HepG2 (cell line): ENCODE measurements at regions not wholly inside any gene's neighbourhood (a gene's known extent, or its start where the extent isn't known, plus 50 kb on each side); places are given as distances from the start of the nearest gene placed in this dataset.

Experiments
- ATAC-seq: fragments of 200-7000 bp; cut with Tn5 transposase; 3 replicates; pipeline ENCODE4 v1.9.1; 2020; ENCODE audit warnings: mild to moderate bottlenecking, moderate library complexity
- BruUV-seq: library from RNA; stranded (reverse); fragments of 400-500 nt; replicated peaks from 2 replicates; lab custom pipeline; 2021; lab: Mats Ljungman, UMichigan
- CTCF ChIA-PET: fragments of 300-600 bp; formaldehyde crosslinking; extraction: SDS; loops from one replicate; lab custom pipeline; 2021; ENCODE audit warnings: low total read pairs, inconsistent platforms, low intra/inter-chr PET ratio; lab: Yijun Ruan, JAX
- POLR2A ChIA-PET: fragments of 350-600 bp; sonication (Branson Sonifier 250); formaldehyde crosslinking; loops from one replicate; lab custom pipeline; 2020; ENCODE audit warnings: antibody characterized with exemption, inconsistent platforms; lab: Yijun Ruan, JAX
- DNase-seq: peaks from one replicate; pipeline ENCODE4 v3.0.0-alpha.2; 2015; ENCODE audit warnings: low spot score
- FAIRE-seq: peaks from 3 replicates; lab custom pipeline; 2011; peaks lifted over from hg19 to GRCh38; lab: Jason Lieb, UNC
- H2AFZ ChIP-seq: one replicate; pipeline ENCODE4 v1.6.1; 2011; ENCODE audit warnings: low read length, inconsistent platforms
- H3K27ac ChIP-seq: fragments of 300-600 bp; 3 replicates; pipeline ENCODE4 v1.8.0; 2011; ENCODE audit warnings: mixed run types, mild to moderate bottlenecking, mixed read lengths, low read length, inconsistent platforms; ENCODE audit not compliant: insufficient read depth; ENCODE audit errors: extremely low read length
- H3K27me3 ChIP-seq, 2 experiments: fragments of 200-600 bp in 1 of 2; 2 replicates in 1 of 2; 3 replicates in 1 of 2; pipeline versions ENCODE4 v1.6.0 to v1.8.0; 2011; ENCODE audit warnings: low read length in 2 of 2, mild to moderate bottlenecking in 2 of 2, moderate library complexity in 2 of 2, inconsistent platforms in 1 of 2; ENCODE audit not compliant: insufficient read depth in 2 of 2, control insufficient read depth in 1 of 2
- H3K36me3 ChIP-seq, 2 experiments: fragments of 200-600 bp in 1 of 2; replicated peaks in 1 of 2; 2 replicates in 1 of 2; 3 replicates in 1 of 2; pipeline versions ENCODE4 v1.5.1 to v1.8.0; 2011; ENCODE audit warnings: low read length in 2 of 2, inconsistent platforms in 1 of 2; ENCODE audit not compliant: insufficient read depth in 2 of 2, control insufficient read depth in 1 of 2
- H3K4me1 ChIP-seq: 2 replicates; pipeline ENCODE4 v1.5.1; 2012; ENCODE audit warnings: low read length, inconsistent platforms; ENCODE audit not compliant: insufficient read depth
- H3K4me2 ChIP-seq: 2 replicates; pipeline ENCODE4 v1.6.0; 2011; ENCODE audit warnings: low read depth, low read length, inconsistent platforms
- H3K4me3 ChIP-seq, 3 experiments: fragments of 200-600 bp in 1 of 3; sonication (generic), shearing (Covaris generic) in 1 of 3; replicated peaks in 1 of 3; 2 replicates each; pipeline ENCODE4 v1.5.1; 2011 to 2016; ENCODE audit warnings: low read length in 3 of 3, inconsistent platforms in 2 of 3, low read depth in 2 of 3, mild to moderate bottlenecking in 2 of 3, control low read depth in 1 of 3, mixed read lengths in 1 of 3; ENCODE audit not compliant: insufficient read depth in 1 of 3
- H3K79me2 ChIP-seq: one replicate; pipeline ENCODE4 v1.6.1; 2011; ENCODE audit warnings: low read length, inconsistent platforms; ENCODE audit not compliant: insufficient read depth
- H3K9ac ChIP-seq: 2 replicates; pipeline ENCODE4 v1.6.0; 2011; ENCODE audit warnings: mild to moderate bottlenecking, low read depth, low read length, inconsistent platforms; ENCODE audit not compliant: insufficient read depth
- H3K9me3 ChIP-seq: 2 replicates; pipeline ENCODE4 v1.5.1; 2012; ENCODE audit warnings: mild to moderate bottlenecking, low read length
- H4K20me1 ChIP-seq: 2 replicates; pipeline ENCODE4 v1.6.0; 2011; ENCODE audit warnings: inconsistent platforms, mild to moderate bottlenecking, low read length, moderate library complexity; ENCODE audit not compliant: insufficient read depth
- ATF7 ChIP-seq, 2 experiments: fragments of 450-650 bp in 1 of 2; sonication (generic) in 1 of 2; formaldehyde crosslinking in 1 of 2; IDR thresholded peaks; 2 replicates each; pipeline versions ENCODE4 v1.4.0 to v1.6.1; 2016 to 2020; ENCODE audit warnings: antibody characterized with exemption in 1 of 2, mild to moderate bottlenecking in 1 of 2, missing genetic modification reagents in 1 of 2
- ELF3 ChIP-seq: IDR thresholded peaks from 2 replicates; pipeline ENCODE4 v1.6.1; 2016; ENCODE audit warnings: missing genetic modification reagents, missing compliant biosample characterization
- FOXO1 ChIP-seq: sonication (generic); formaldehyde crosslinking; IDR thresholded peaks from 2 replicates; pipeline ENCODE4 v1.4.0; 2020; ENCODE audit warnings: missing genetic modification reagents
- HNRNPLL ChIP-seq: fragments of 200-400 bp; formaldehyde crosslinking; IDR thresholded peaks from 2 replicates; pipeline ENCODE4 v1.6.1; 2017; ENCODE audit warnings: mild to moderate bottlenecking, low read depth, low read length; ENCODE audit not compliant: poor library complexity, severe bottlenecking
- POLR2A ChIP-seq, 2 experiments: IDR thresholded peaks; 2 replicates each; pipeline ENCODE4 v1.6.1; 2011; ENCODE audit warnings: low read depth in 2 of 2, low read length in 2 of 2, mild to moderate bottlenecking in 1 of 2, moderate library complexity in 1 of 2; ENCODE audit not compliant: insufficient read depth in 1 of 2
- RCOR2 ChIP-seq: IDR thresholded peaks from 2 replicates; pipeline ENCODE4 v1.6.1; 2016; ENCODE audit warnings: missing biosample characterization, missing genetic modification reagents
- SATB2 ChIP-seq: sonication (generic); formaldehyde crosslinking; IDR thresholded peaks from 2 replicates; pipeline ENCODE4 v1.5.0; 2020; ENCODE audit warnings: missing genetic modification reagents
- YEATS4 ChIP-seq: sonication (generic); formaldehyde crosslinking; IDR thresholded peaks from 2 replicates; pipeline ENCODE4 v1.4.0; 2020; ENCODE audit warnings: missing genetic modification reagents, borderline replicate concordance
- ZC3H4 ChIP-seq: sonication (generic); formaldehyde crosslinking; IDR thresholded peaks from 2 replicates; pipeline ENCODE4 v1.4.0; 2020; ENCODE audit warnings: missing genetic modification reagents, borderline replicate concordance
- ZMAT3 ChIP-seq: sonication (generic); formaldehyde crosslinking; conservative IDR thresholded peaks from 2 replicates; pipeline ENCODE4 v1.7.0; 2021; ENCODE audit warnings: missing genetic modification reagents
- ZNF264 ChIP-seq: sonication (generic); formaldehyde crosslinking; IDR thresholded peaks from 2 replicates; pipeline ENCODE4 v1.4.0; 2020; ENCODE audit warnings: missing genetic modification reagents
- ZNF496 ChIP-seq: sonication (generic); formaldehyde crosslinking; IDR thresholded peaks from 2 replicates; pipeline ENCODE4 v1.8.1; 2023; ENCODE audit warnings: mild to moderate bottlenecking, moderate library complexity, missing genetic modification reagents; ENCODE audit not compliant: insufficient replicate concordance
- ZNF674 ChIP-seq: sonication (generic); formaldehyde crosslinking; IDR thresholded peaks from 2 replicates; pipeline ENCODE4 v1.5.0; 2020; ENCODE audit warnings: low read depth, mild to moderate bottlenecking, missing genetic modification reagents
- ZNF850 ChIP-seq: sonication (generic); formaldehyde crosslinking; conservative IDR thresholded peaks from 2 replicates; pipeline ENCODE4 v1.9.0; 2021; ENCODE audit warnings: mild to moderate bottlenecking, missing genetic modification reagents
- WGBS: methylation state at CpG from one replicate; pipeline ENCODE4 v1.1.6; 2017; ENCODE audit warnings: low lambda C conversion rate; 5-methylcytosine and 5-hydroxymethylcytosine counted together
- in situ Hi-C: cut with HindIII; loops from 2 replicates; pipeline ENCODE4 v1.10.0; 2017; ENCODE audit warnings: low pct_unique_long_range_greater_than_20kb; ENCODE audit not compliant: extremely low pct_ligation_motif_present
- intact Hi-C: fragments of 100-400 bp; cut with micrococcal nuclease; formaldehyde crosslinking; loops from one replicate; pipeline ENCODE4 v1.10.0; 2022; ENCODE audit not compliant: unreplicated experiment
- TF ChIP-seq, protein P1 (sequence below): IDR thresholded peaks from 2 replicates; pipeline ENCODE4 v1.6.1; 2016; ENCODE audit warnings: missing biosample characterization, missing genetic modification reagents, low read depth
- TF ChIP-seq, protein P2 (sequence below): sonication (generic); formaldehyde crosslinking; IDR thresholded peaks from 2 replicates; pipeline ENCODE4 v1.5.1; 2020; ENCODE audit warnings: mild to moderate bottlenecking, missing genetic modification reagents, moderate library complexity
- TF ChIP-seq, protein P3 (sequence below): sonication (generic); formaldehyde crosslinking; IDR thresholded peaks from 2 replicates; pipeline ENCODE4 v1.4.0; 2020; ENCODE audit warnings: missing genetic modification reagents

DNA sequence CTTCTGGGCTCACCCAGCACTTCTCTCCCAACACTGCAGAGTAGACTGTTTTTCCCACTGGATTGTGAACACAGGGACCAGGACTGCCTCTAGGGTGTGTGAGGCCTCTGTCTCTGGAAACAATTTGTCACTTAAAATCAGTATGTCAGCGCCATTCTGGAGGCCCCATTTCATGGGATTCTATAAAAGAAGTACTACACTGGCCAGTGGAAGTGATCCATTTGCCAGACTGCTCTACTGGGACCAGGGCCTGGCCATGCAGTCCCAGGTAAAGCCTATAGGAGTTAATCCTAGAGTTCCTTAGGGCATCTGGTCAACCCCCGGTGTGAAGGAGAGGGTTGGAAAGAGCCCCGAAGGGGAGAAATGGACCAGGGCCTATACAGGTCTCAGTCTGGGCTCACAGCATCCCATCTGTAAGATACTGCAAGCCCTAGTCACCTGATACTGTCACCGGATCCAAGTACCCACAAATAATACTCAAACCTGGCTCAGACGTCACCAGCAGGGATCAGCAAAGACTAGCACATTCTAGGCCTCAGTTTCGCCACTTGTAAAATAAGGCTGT, 245.0 kb downstream of the FOXD2 start:
- no peaks in the 10 kb centered on the region for H3K79me2 ChIP-seq
- H3K36me3 ChIP-seq = no peaks in the 10 kb centered on the region
- intact Hi-C loops (no loop called here), in situ Hi-C loops (no loop called here)
- H4K20me1 ChIP-seq = no peaks in the 10 kb centered on the region
- no peak for FAIRE-seq
- 21% methylated on average over 4 of the region's 6 CpGs for WGBS
- H3K27me3 ChIP-seq = peaks cover 3 to 43% of the 10 kb centered on the region in 2 experiments; a peak in 3 of 5 replicates
- no peak overlapping the region for H2AFZ ChIP-seq
- ChIA-PET CTCF (no interaction called here), POLR2A (no interaction called here)
- H3K9ac ChIP-seq = no peak overlapping the region
- no peak overlapping the region for H3K4me3 ChIP-seq
- no peak overlapping the region for H3K27ac ChIP-seq
- DNase-seq = no peak
- no peak for ATAC-seq
- H3K4me2 ChIP-seq = no peak overlapping the region
- no peaks in the 10 kb centered on the region for H3K9me3 ChIP-seq
- H3K4me1 ChIP-seq = no peaks in the 10 kb centered on the region
- BruUV-seq = no TSS peak
- TF ChIP-seq POLR2A (IDR thresholded peaks at IDR 0.05; ENCODE audit: insufficient read depth in 1 of 2, low read depth in 2 of 2, low read length in 2 of 2) = no peak
- no peak for TF ChIP-seq RCOR2 (CRISPR knock-in tag)
- no peak for TF ChIP-seq ATF7 (IDR thresholded peaks at IDR 0.05)
- TF ChIP-seq ATF7 (CRISPR knock-in tag; IDR thresholded peaks at IDR 0.05) = no peak
- TF ChIP-seq, protein P1, sequence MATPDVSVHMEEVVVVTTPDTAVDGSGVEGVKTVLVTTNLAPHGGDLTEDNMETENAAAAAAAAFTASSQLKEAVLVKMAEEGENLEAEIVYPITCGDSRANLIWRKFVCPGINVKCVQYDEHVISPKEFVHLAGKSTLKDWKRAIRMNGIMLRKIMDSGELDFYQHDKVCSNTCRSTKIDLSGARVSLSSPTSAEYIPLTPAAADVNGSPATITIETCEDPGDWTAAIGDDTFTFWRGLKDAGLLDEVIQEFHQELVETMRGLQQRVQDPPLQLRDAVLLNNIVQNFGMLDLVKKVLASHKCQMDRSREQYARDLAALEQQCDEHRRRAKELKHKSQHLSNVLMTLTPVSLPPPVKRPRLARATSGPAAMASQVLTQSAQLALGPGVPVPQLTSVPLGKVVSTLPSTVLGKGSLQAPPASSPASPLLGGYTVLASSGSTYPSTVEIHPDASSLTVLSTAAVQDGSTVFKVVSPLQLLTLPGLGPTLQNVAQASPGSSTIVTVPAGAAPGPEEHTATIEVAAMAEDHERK (CRISPR knock-in tag) = no peak
- no peak for TF ChIP-seq ZMAT3 (CRISPR knock-in tag)
- TF ChIP-seq, protein P2, sequence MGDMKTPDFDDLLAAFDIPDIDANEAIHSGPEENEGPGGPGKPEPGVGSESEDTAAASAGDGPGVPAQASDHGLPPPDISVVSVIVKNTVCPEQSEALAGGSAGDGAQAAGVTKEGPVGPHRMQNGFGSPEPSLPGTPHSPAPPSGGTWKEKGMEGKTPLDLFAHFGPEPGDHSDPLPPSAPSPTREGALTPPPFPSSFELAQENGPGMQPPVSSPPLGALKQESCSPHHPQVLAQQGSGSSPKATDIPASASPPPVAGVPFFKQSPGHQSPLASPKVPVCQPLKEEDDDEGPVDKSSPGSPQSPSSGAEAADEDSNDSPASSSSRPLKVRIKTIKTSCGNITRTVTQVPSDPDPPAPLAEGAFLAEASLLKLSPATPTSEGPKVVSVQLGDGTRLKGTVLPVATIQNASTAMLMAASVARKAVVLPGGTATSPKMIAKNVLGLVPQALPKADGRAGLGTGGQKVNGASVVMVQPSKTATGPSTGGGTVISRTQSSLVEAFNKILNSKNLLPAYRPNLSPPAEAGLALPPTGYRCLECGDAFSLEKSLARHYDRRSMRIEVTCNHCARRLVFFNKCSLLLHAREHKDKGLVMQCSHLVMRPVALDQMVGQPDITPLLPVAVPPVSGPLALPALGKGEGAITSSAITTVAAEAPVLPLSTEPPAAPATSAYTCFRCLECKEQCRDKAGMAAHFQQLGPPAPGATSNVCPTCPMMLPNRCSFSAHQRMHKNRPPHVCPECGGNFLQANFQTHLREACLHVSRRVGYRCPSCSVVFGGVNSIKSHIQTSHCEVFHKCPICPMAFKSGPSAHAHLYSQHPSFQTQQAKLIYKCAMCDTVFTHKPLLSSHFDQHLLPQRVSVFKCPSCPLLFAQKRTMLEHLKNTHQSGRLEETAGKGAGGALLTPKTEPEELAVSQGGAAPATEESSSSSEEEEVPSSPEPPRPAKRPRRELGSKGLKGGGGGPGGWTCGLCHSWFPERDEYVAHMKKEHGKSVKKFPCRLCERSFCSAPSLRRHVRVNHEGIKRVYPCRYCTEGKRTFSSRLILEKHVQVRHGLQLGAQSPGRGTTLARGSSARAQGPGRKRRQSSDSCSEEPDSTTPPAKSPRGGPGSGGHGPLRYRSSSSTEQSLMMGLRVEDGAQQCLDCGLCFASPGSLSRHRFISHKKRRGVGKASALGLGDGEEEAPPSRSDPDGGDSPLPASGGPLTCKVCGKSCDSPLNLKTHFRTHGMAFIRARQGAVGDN = no peak
- TF ChIP-seq FOXO1 (CRISPR knock-in tag) = no peak
- TF ChIP-seq ELF3 = no peak
- TF ChIP-seq ZNF850 = no peak
- TF ChIP-seq SATB2 (CRISPR knock-in tag) = no peak
- TF ChIP-seq ZNF264 (CRISPR knock-in tag) = no peak
- TF ChIP-seq ZC3H4 (CRISPR knock-in tag) = no peak
- TF ChIP-seq YEATS4 (CRISPR knock-in tag) = no peak
- no peak for TF ChIP-seq HNRNPLL
- TF ChIP-seq, protein P3, sequence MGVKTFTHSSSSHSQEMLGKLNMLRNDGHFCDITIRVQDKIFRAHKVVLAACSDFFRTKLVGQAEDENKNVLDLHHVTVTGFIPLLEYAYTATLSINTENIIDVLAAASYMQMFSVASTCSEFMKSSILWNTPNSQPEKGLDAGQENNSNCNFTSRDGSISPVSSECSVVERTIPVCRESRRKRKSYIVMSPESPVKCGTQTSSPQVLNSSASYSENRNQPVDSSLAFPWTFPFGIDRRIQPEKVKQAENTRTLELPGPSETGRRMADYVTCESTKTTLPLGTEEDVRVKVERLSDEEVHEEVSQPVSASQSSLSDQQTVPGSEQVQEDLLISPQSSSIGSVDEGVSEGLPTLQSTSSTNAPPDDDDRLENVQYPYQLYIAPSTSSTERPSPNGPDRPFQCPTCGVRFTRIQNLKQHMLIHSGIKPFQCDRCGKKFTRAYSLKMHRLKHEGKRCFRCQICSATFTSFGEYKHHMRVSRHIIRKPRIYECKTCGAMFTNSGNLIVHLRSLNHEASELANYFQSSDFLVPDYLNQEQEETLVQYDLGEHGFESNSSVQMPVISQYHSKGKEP = no peak
- TF ChIP-seq ZNF674 (CRISPR knock-in tag) = no peak
- TF ChIP-seq ZNF496 (CRISPR knock-in tag) = no peak
